Body of pancreas (tissue), 4 donors: ENCODE measurements at regions not wholly inside any gene's neighbourhood (a gene's known extent, or its start where the extent isn't known, plus 50 kb on each side); places are given as distances from the start of the nearest gene placed in this dataset.

Experiments used
- ATAC-seq: fragments of 150-250 bp; one replicate; pipeline ENCODE4 v1.9.1; 2016
- DNase-seq, 4 donors: peaks; one replicate each; pipeline ENCODE4 v3.0.0-alpha.2; 2019
- H3K27ac ChIP-seq, 4 donors: fragments of 200-600 bp; sonication (generic); 1 replicate in 3 of 4; 2 replicates in 1 of 4; pipeline versions ENCODE4 v1.5.1 to v1.6.1; 2016 to 2019; ENCODE audit warnings: mild to moderate bottlenecking in 1 of 4, mixed read lengths in 1 of 4, moderate library complexity in 1 of 4
- H3K27me3 ChIP-seq, 2 donors: fragments of 200-600 bp; sonication (generic); one replicate each; pipeline ENCODE4 v1.6.0; 2016; ENCODE audit warnings: mild to moderate bottlenecking in 1 of 2
- H3K36me3 ChIP-seq, 2 donors: fragments of 200-600 bp; sonication (generic); replicated peaks in 1 of 2; 2 replicates each; pipeline ENCODE4 v1.5.1; 2016; ENCODE audit warnings: low read depth in 2 of 2; ENCODE audit not compliant: insufficient read depth in 1 of 2
- H3K4me1 ChIP-seq: fragments of 200-600 bp; sonication (generic); one replicate; pipeline ENCODE4 v1.6.0; 2016
- H3K4me3 ChIP-seq, 2 donors: fragments of 200-600 bp; sonication (generic); 1 replicate in 1 of 2; 2 replicates in 1 of 2; pipeline ENCODE4 v1.5.1; 2016 to 2019
- H3K9me3 ChIP-seq, 3 donors: fragments of 200-600 bp; sonication (generic); 1 replicate in 2 of 3; 2 replicates in 1 of 3; pipeline ENCODE4 v1.5.1; 2016
- CTCF ChIP-seq, 7 experiments: fragments of 450-650 bp in 4 of 7; fragments of 200-600 bp in 3 of 7; sonication (generic) in 3 of 7; IDR thresholded peaks; one replicate each; pipeline ENCODE4 v1.5.1; 2016 to 2019; ENCODE audit warnings: antibody characterized with exemption in 7 of 7
- POLR2A ChIP-seq, 3 donors: fragments of 450-650 bp; IDR thresholded peaks; one replicate each; pipeline ENCODE4 v1.6.1; 2016; ENCODE audit warnings: antibody characterized with exemption in 3 of 3, mild to moderate bottlenecking in 2 of 3
- WGBS, 2 donors: methylation state at CpG; one replicate each; pipeline ENCODE4 v1.1.5; 2017; 5-methylcytosine and 5-hydroxymethylcytosine counted together
- intact Hi-C: fragments of 100-400 bp; cut with DNase I; formaldehyde crosslinking; loops from one replicate; pipeline ENCODE4 v1.15.1; 2023

DNA sequence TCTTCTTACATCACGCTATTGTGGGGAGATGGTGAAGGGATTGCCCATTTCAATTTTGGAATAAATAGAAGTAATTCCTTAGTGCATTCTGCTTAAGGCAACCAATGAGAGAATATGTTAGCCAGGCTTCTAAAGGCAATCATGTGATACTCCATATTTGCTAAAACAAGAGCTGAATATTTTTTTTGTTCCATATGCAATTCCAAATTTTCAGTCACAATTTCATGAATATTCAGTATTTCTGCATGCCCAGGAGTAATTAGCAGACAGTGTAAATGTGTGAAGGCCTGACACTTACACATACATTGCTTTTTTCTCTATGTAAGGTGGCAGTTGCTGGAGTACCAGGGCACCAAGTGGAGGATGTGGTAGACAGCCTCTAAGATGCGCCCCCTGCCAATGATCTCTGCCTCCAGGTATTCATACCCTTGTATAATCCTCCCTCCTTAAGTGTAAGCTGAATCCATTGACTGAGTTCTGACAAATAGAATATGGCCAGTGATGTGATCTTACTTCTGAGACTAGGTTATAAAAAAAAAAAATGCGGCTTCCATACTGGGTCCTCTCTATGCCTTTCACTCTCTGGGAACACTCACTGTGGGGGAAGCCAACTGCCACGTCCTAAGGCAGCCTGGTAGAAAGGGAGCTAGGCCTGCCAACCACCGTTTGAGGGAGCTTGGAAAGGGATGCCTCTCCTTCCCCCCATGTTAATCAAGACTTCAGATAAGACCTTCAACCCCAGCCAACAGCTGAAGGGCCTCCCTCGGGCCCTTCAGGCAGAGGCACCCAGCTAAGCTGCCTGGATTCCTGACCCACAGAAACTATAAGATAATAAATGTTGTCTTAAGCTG, 62.7 kb upstream of the PTGR2 start:
- Histone ChIP-seq H3K27me3 (no peaks in the 10 kb centered on the region), H3K36me3 (no peaks in the 10 kb centered on the region), H3K4me3 (no peak overlapping the region), H3K4me1 (peaks cover 30% of the 10 kb centered on the region), H3K9me3 (no peaks in the 10 kb centered on the region), H3K27ac (peak overlapping the region in 2 of 4 donors; percentile 95 to 96)
- DNase-seq (no peak), ATAC-seq (no peak)
- intact Hi-C loops, result loop anchor here (5.0 kb wide), 1 partner anchor 47 kb away; no protein-coding TSS in a partner anchor
- 71 to 79% methylated on average over 6 of the region's 6 CpGs for WGBS, 2 donors
- TF ChIP-seq POLR2A (IDR thresholded peaks at IDR 0.05) (no peak), CTCF (IDR thresholded peaks at IDR 0.05) (no peak)

DNA sequence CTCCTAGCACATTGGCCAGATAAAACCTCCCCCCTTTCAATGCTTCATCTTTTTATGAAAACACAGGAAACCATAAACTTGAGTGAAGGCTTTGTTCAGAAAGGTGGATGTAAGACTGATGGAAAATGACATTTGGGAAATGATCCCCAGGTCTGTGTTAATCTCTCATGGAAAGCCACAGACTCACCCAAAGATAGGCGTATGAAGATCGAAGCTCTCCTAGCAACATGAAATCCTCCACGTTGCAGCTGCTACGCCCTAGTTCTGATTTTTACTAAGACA, 63.4 kb upstream of the PTGR2 start:
- Histone ChIP-seq H3K9me3 (no peaks in the 10 kb centered on the region), H3K36me3 (no peaks in the 10 kb centered on the region), H3K27ac (peak overlapping the region in 3 of 4 donors; percentile 95 to 96 (median 96)), H3K4me1 (peaks cover 37% of the 10 kb centered on the region), H3K27me3 (no peaks in the 10 kb centered on the region), H3K4me3 (no peak overlapping the region)
- DNase-seq (no peak), ATAC-seq (no peak)
- TF ChIP-seq POLR2A (IDR thresholded peaks at IDR 0.05) (no peak), CTCF (IDR thresholded peaks at IDR 0.05) (no peak)
- intact Hi-C loops, result loop anchor here (5.0 kb wide), 1 partner anchor 46 kb away; no protein-coding TSS in a partner anchor
- 67 to 79% methylated on average over 4 of the region's 4 CpGs for WGBS, 2 donors

DNA sequence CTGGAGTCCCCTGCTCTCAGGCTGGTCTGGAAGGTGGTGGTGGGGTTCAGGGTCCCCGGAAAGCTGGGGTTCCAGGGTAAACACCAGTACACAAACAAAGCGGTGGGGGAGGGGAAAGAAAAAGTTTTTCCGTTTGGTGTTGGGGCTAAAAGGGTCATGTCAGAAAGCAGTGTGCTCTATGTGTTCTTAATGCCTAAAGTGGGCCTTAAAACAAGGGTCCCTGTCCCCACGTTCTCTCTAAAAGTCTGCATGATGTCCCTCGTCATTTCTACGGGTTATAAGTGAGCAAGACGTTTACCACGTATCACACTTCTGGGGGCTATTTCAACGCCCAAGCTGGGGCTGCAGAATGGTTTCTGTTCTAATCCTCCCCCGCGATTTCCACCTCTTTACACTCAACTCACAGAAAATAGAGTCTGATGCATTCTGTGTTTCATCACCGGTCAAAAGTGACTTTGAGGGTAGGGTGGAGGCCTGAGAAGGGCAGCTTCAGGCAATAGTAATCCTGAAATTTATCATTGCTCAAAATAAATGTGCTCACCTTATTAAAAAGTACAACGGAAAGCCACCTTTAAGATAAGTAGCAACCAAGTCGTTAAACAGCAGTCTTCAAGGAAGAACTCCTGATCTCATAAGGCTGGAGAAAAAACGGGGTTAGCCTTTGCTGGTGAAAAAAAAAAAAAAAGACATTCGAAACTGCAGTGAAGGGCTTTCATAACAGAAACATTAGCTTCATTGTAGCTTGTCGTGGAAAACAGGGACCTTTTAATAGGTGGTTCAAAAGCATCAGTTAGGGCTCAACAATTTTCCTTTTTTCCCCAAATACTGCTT, 63.9 kb upstream of the PTGR2 start:
- DNase-seq (no peak), ATAC-seq (no peak)
- intact Hi-C loops, result loop anchor here (5.0 kb wide), 1 partner anchor 45 kb away; no protein-coding TSS in a partner anchor
- no peaks in the 10 kb centered on the region for H3K27me3 ChIP-seq
- H3K36me3 ChIP-seq, result no peaks in the 10 kb centered on the region
- peaks cover 42% of the 10 kb centered on the region for H3K4me1 ChIP-seq
- TF ChIP-seq CTCF (IDR thresholded peaks at IDR 0.05) (no peak), POLR2A (IDR thresholded peaks at IDR 0.05) (peak in 2 of 3 donors; percentile 39 to 46)
- H3K9me3 ChIP-seq, result no peaks in the 10 kb centered on the region
- 1 to 2% methylated on average over 17 of the region's 17 CpGs for WGBS, 2 donors
- peak overlapping the region; percentile 86 to 96 (median 96) for H3K27ac ChIP-seq
- H3K4me3 ChIP-seq, result peak overlapping the region; percentile 41 to 47

DNA sequence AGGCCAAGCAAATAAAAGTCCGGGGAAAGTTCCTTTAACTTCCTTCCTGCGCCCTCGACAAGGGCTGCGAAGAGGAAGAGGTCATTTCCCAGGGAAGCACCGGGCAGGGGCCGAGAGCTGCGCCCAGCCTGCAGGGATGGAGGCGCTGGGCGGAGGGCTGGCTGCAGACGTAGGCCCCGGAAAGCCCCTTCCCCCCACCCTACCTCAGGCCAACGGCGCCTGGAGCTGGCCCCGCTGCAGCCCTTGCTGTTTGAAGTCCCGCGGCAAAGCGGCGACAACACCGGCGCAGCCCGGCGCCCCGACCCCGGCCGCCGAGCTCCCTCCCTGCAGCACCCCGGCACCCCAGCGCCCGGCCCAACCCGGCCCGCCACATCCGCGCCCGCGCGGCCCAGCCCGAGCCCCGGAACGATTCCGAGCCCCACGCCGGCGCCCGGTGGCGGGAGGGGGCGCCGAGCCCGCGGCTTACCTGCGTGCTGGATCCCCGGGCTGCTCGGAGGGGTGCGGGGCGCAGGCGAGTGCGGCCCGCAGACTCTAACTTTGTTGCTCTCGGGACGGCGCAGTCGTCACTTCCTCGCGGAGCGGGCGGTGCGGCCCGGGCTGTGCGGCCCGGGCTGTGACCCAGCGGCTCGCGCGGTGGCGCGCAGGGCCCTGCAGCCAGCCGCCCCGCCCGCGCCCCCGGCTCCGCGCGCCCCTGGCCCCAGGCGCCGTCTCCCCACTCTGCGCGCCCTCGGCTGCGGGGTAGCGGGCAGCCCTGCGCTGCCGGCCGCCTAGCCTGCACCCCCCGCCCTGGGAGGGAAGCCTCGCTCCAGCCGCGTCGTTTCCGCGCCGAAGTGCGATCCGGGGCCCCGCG, 64.8 kb upstream of the PTGR2 start:
- DNase-seq (peak; percentile 71 to 80 (median 72)), ATAC-seq (peak; percentile 70)
- peak overlapping the region; percentile 86 to 96 (median 96) for H3K27ac ChIP-seq
- no peaks in the 10 kb centered on the region for H3K36me3 ChIP-seq
- H3K9me3 ChIP-seq, result no peaks in the 10 kb centered on the region
- no peaks in the 10 kb centered on the region for H3K27me3 ChIP-seq
- peak overlapping the region; percentile 41 to 47 for H3K4me3 ChIP-seq
- intact Hi-C loops, result loop anchor here (5.0 kb wide), 1 partner anchor 45 kb away; no protein-coding TSS in a partner anchor
- TF ChIP-seq POLR2A (IDR thresholded peaks at IDR 0.05) (peak; percentile 59 to 64 (median 64)), CTCF (IDR thresholded peaks at IDR 0.05) (peak in 1 of 7 experiments; percentile 10)
- WGBS, 2 donors, result 0 to 1% methylated on average over 21 to 91 of the region's 105 CpGs
- H3K4me1 ChIP-seq, result peaks cover 50% of the 10 kb centered on the region
